ENCODE measurements at regions not wholly inside any gene's neighbourhood (a gene's known extent, or its start where the extent isn't known, plus 50 kb on each side); places are given as distances from the start of the nearest gene placed in this dataset.

GRCh38 chr10:17538941-17539340 is 78.2 kb downstream of the HACD1 start:
- no peak overlapping the region for H3K4me3 ChIP-seq
- TF ChIP-seq CTCF (IDR thresholded peaks at IDR 0.05) = no peak
- TF ChIP-seq POLR2A (IDR thresholded peaks at IDR 0.05) = no peak
- H3K27ac ChIP-seq = no peak overlapping the region
- H3K27me3 ChIP-seq = no peaks in the 10 kb centered on the region
- no peaks in the 10 kb centered on the region for H3K4me1 ChIP-seq
- no peak for DNase-seq
- no peaks in the 10 kb centered on the region for H3K36me3 ChIP-seq
- H3K9me3 ChIP-seq = no peaks in the 10 kb centered on the region

DNA sequence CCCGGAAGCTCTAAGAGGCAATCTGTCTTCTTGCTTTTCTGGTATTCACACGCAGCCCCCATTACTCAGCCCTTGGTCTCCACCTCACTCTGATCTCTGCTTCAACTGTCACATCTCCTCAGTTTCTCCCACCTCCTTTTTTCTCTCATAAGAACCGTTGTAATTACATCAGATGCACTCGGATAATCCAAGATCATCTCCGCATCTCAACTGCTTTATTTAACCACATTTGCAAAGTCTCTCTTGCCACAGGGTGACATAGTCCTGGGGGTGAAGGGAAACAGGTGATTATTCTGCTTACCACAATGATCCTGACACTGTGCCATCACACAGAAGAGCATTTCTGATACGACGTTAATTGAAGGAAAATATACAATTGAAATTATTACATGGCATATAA is 79.9 kb downstream of the HACD1 start:
- no peaks in the 10 kb centered on the region for H3K4me1 ChIP-seq
- TF ChIP-seq CTCF (IDR thresholded peaks at IDR 0.05) = no peak
- no peak for TF ChIP-seq POLR2A (IDR thresholded peaks at IDR 0.05)
- no peak overlapping the region for H3K4me3 ChIP-seq
- DNase-seq = no peak
- no peaks in the 10 kb centered on the region for H3K36me3 ChIP-seq
- no peaks in the 10 kb centered on the region for H3K9me3 ChIP-seq
- H3K27me3 ChIP-seq = no peaks in the 10 kb centered on the region
- H3K27ac ChIP-seq = no peak overlapping the region

DNA sequence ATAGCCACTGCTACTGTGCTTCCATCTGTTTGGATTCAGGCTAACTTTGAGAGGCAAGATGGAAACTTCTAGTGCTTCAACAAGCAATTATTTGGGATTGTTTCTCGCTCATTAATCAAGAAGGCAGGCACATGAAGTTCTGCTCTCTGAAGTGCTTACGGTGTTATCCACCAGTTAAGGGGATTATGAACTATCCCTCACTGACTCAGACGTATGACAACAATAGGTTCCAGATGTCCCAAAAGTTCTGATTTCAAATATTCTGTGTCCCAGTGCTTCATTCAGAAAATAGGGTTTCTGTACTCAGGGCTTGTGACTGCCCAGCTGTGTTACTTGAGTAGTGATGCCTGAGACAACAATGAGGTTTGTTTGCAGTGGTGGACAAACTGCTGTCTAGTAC is 81.0 kb downstream of the HACD1 start:
- TF ChIP-seq POLR2A (IDR thresholded peaks at IDR 0.05) = no peak
- no peak for TF ChIP-seq CTCF (IDR thresholded peaks at IDR 0.05)
- Histone ChIP-seq H3K4me1 (no peaks in the 10 kb centered on the region), H3K36me3 (no peaks in the 10 kb centered on the region), H3K9me3 (no peaks in the 10 kb centered on the region), H3K27me3 (no peaks in the 10 kb centered on the region), H3K4me3 (no peak overlapping the region), H3K27ac (no peak overlapping the region)
- no peak for DNase-seq

GRCh38 chr10:17533731-17534130 is 79.3 kb upstream of the ST8SIA6 start:
- TF ChIP-seq POLR2A (IDR thresholded peaks at IDR 0.05) = no peak
- no peak for TF ChIP-seq CTCF (IDR thresholded peaks at IDR 0.05)
- H3K36me3 ChIP-seq = no peaks in the 10 kb centered on the region
- no peak overlapping the region for H3K4me3 ChIP-seq

DNA sequence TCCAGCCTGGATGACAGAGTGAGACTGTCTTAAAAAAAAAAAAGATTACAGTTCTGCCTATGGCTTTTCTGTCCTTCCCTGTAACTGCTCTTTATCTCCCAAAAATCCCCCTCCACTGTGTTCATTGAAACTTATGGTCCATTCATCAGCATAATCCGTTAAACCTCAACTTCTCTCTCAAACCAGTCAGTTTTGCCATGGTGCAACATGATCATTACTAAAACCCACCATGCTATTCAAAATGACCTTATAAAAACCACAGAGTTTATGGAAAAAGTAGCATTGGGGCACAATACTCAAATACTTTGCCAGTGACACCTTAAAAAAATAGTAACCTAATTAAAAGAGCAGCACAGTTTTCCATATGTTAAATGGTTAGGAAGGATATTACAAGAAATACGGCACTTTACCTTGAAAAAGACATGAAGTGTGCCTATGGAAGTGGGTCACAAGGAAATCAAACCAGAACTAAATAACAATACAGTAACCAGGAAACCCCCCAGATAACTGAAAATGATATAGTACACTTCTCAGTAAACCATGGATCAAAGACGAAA is 74.0 kb upstream of the ST8SIA6 start:
- no peaks in the 10 kb centered on the region for H3K4me1 ChIP-seq
- no peak overlapping the region for H3K4me3 ChIP-seq
- H3K27ac ChIP-seq = no peak overlapping the region
- no peaks in the 10 kb centered on the region for H3K27me3 ChIP-seq
- no peaks in the 10 kb centered on the region for H3K9me3 ChIP-seq
- DNase-seq = no peak
- H3K36me3 ChIP-seq = no peaks in the 10 kb centered on the region
- TF ChIP-seq POLR2A (IDR thresholded peaks at IDR 0.05) (no peak), CTCF (IDR thresholded peaks at IDR 0.05) (no peak)

More at GRCh38 chr10:17533731-17534130, 79.3 kb upstream of the ST8SIA6 start:
- no peaks in the 10 kb centered on the region for H3K9me3 ChIP-seq
- no peaks in the 10 kb centered on the region for H3K27me3 ChIP-seq
- no peaks in the 10 kb centered on the region for H3K4me1 ChIP-seq
- DNase-seq = no peak
- no peak overlapping the region for H3K27ac ChIP-seq

All from Peyer's patch (tissue), 4 donors.